ENCODE measurements at regions not wholly inside any gene's neighbourhood (a gene's known extent, or its start where the extent isn't known, plus 50 kb on each side); places are given as distances from the start of the nearest gene placed in this dataset.

- Histone ChIP-seq H3K27me3 (ENCODE audit: control insufficient read depth, insufficient read depth, low read length) (no peaks in the 10 kb centered on the region), H3K4me3 (ENCODE audit: low read depth, low read length) (no peak overlapping the region), H3K36me3 (ENCODE audit: control insufficient read depth, insufficient read depth, low read length) (no peaks in the 10 kb centered on the region)
- TF ChIP-seq, protein P1, sequence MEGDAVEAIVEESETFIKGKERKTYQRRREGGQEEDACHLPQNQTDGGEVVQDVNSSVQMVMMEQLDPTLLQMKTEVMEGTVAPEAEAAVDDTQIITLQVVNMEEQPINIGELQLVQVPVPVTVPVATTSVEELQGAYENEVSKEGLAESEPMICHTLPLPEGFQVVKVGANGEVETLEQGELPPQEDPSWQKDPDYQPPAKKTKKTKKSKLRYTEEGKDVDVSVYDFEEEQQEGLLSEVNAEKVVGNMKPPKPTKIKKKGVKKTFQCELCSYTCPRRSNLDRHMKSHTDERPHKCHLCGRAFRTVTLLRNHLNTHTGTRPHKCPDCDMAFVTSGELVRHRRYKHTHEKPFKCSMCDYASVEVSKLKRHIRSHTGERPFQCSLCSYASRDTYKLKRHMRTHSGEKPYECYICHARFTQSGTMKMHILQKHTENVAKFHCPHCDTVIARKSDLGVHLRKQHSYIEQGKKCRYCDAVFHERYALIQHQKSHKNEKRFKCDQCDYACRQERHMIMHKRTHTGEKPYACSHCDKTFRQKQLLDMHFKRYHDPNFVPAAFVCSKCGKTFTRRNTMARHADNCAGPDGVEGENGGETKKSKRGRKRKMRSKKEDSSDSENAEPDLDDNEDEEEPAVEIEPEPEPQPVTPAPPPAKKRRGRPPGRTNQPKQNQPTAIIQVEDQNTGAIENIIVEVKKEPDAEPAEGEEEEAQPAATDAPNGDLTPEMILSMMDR (IDR thresholded peaks at IDR 0.05; ENCODE audit: insufficient read depth, low read length, poor library complexity, severe bottlenecking): no peak
- DNase-seq (ENCODE audit: low read depth): no peak
These were observed 600.8 kb upstream of the DAB2 start for GRCh38 chr5:40025586-40025985.

GRCh38 chr5:40022057-40022456, 597.3 kb upstream of the DAB2 start:
- Histone ChIP-seq H3K36me3 (ENCODE audit: control insufficient read depth, insufficient read depth, low read length) (no peaks in the 10 kb centered on the region), H3K4me3 (ENCODE audit: low read depth, low read length) (no peak overlapping the region), H3K27me3 (ENCODE audit: control insufficient read depth, insufficient read depth, low read length) (no peaks in the 10 kb centered on the region)
- TF ChIP-seq, protein P1 (IDR thresholded peaks at IDR 0.05; ENCODE audit: insufficient read depth, low read length, poor library complexity, severe bottlenecking): no peak
- DNase-seq (ENCODE audit: low read depth): no peak

GRCh38 chr5:40021007-40021406, 596.2 kb upstream of the DAB2 start:
- no peak for DNase-seq (ENCODE audit: low read depth)

DNA sequence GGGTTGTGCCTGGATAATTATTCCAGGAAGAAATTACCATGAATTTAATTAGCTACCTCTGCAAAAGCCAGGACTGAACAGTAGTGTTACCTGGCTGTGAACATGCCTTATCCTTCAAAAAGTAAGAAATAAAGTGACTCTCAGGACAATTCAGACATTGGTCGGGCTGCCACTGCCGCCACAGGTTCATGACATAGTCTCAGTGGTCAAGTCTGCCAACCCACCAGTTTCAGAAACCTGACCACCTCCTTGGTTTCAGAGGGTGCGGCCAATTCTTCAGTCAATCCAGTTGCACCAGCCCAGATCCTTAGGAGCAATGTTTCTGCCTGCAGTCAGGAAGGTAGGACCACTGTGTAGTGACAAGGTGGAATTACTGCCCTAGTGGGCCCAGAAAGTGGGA, 593.1 kb upstream of the DAB2 start:
- H3K36me3 ChIP-seq (ENCODE audit: control insufficient read depth, insufficient read depth, low read length): no peaks in the 10 kb centered on the region
- TF ChIP-seq, protein P1 (IDR thresholded peaks at IDR 0.05; ENCODE audit: insufficient read depth, low read length, poor library complexity, severe bottlenecking): no peak
- no peaks in the 10 kb centered on the region for H3K27me3 ChIP-seq (ENCODE audit: control insufficient read depth, insufficient read depth, low read length)
- DNase-seq (ENCODE audit: low read depth): no peak
- no peak overlapping the region for H3K4me3 ChIP-seq (ENCODE audit: low read depth, low read length)

More at GRCh38 chr5:40021007-40021406, 596.2 kb upstream of the DAB2 start:
- Histone ChIP-seq H3K36me3 (ENCODE audit: control insufficient read depth, insufficient read depth, low read length) (no peaks in the 10 kb centered on the region), H3K4me3 (ENCODE audit: low read depth, low read length) (no peak overlapping the region), H3K27me3 (ENCODE audit: control insufficient read depth, insufficient read depth, low read length) (no peaks in the 10 kb centered on the region)
- TF ChIP-seq, protein P1 (IDR thresholded peaks at IDR 0.05; ENCODE audit: insufficient read depth, low read length, poor library complexity, severe bottlenecking): no peak

DNA sequence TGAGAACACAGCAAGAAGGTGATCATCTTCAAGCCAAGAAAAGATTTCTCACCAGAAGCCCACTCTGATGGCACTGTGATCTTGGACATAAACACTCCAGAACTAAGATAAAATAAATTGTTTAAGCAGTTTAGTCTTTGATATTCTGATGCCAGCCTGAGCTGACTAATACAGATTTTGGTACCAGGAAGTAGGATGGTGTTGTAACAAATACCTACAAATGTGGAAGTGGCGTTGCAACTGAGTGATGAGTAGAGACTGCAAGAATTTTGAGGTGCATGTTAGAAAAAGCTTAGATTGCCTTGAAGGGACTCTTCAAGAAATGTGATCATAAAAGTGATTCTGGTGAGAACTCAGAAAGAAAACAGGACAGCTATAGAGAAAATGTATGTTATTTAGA, 592.4 kb upstream of the DAB2 start:
- no peak for DNase-seq (ENCODE audit: low read depth)
- Histone ChIP-seq H3K4me3 (ENCODE audit: low read depth, low read length) (no peak overlapping the region), H3K36me3 (ENCODE audit: control insufficient read depth, insufficient read depth, low read length) (no peaks in the 10 kb centered on the region), H3K27me3 (ENCODE audit: control insufficient read depth, insufficient read depth, low read length) (no peaks in the 10 kb centered on the region)
- TF ChIP-seq, protein P1 (IDR thresholded peaks at IDR 0.05; ENCODE audit: insufficient read depth, low read length, poor library complexity, severe bottlenecking): no peak

GRCh38 chr5:40010436-40010835, 585.7 kb upstream of the DAB2 start:
- Histone ChIP-seq H3K4me3 (ENCODE audit: low read depth, low read length) (no peak overlapping the region), H3K27me3 (ENCODE audit: control insufficient read depth, insufficient read depth, low read length) (no peaks in the 10 kb centered on the region), H3K36me3 (ENCODE audit: control insufficient read depth, insufficient read depth, low read length) (no peaks in the 10 kb centered on the region)
- no peak for DNase-seq (ENCODE audit: low read depth)
- TF ChIP-seq, protein P1 (IDR thresholded peaks at IDR 0.05; ENCODE audit: insufficient read depth, low read length, poor library complexity, severe bottlenecking): no peak

Data from kidney epithelial cell (primary cell).